ENCODE measurements at regions not wholly inside any gene's neighbourhood (a gene's known extent, or its start where the extent isn't known, plus 50 kb on each side); places are given as distances from the start of the nearest gene placed in this dataset.

- Histone ChIP-seq H4K8ac (ENCODE audit: low read depth, low read length) (no peak overlapping the region), H3K36me3 (ENCODE audit: control insufficient read depth, insufficient read depth, low read length) (no peaks in the 10 kb centered on the region), H3K79me1 (ENCODE audit: low read length) (no peaks in the 10 kb centered on the region), H2BK15ac (replicated peaks; ENCODE audit: low read depth) (no peak overlapping the region), H4K5ac (ENCODE audit: low read length) (no peak overlapping the region), H3K56ac (ENCODE audit: low read length) (no peak overlapping the region), H3K4me1 (ENCODE audit: control insufficient read depth, low read depth, low read length) (no peaks in the 10 kb centered on the region), H3K18ac (ENCODE audit: low read length) (no peak overlapping the region), H2BK120ac (ENCODE audit: low read depth, low read length) (no peak overlapping the region), H2BK5ac (ENCODE audit: low read length) (no peak overlapping the region), H3K9ac (ENCODE audit: low read length) (no peak overlapping the region), H3K27me3 (ENCODE audit: insufficient read depth, low read length, poor library complexity) (no peaks in the 10 kb centered on the region), H3K4ac (ENCODE audit: low read depth, low read length) (no peak overlapping the region), H3K27ac (ENCODE audit: low read depth, low read length) (no peak overlapping the region), H3K23ac (ENCODE audit: low read length) (no peak overlapping the region), H2AK5ac (ENCODE audit: low read length) (no peak overlapping the region), H3K4me2 (ENCODE audit: low read length) (no peak overlapping the region), H3K4me3 (ENCODE audit: low read length) (no peak overlapping the region), H3K79me2 (ENCODE audit: control insufficient read depth, insufficient read depth, low read length) (no peaks in the 10 kb centered on the region)
- no CpG with 5 or more reads among the region's 4 CpGs for WGBS (ENCODE audit: extremely low coverage, insufficient coverage, low lambda C conversion rate)
- no peak for DNase-seq
These were observed 418.9 kb upstream of the FANCL start for GRCh38 chr2:58660046-58660445.

- no peak overlapping the region for H4K5ac ChIP-seq (ENCODE audit: low read length)
- H3K9ac ChIP-seq (ENCODE audit: low read length): no peak overlapping the region
- H3K79me1 ChIP-seq (ENCODE audit: low read length): no peaks in the 10 kb centered on the region
- H2AK5ac ChIP-seq (ENCODE audit: low read length): no peak overlapping the region
- no peak overlapping the region for H4K8ac ChIP-seq (ENCODE audit: low read depth, low read length)
- no peak overlapping the region for H3K4me2 ChIP-seq (ENCODE audit: low read length)
- H2BK5ac ChIP-seq (ENCODE audit: low read length): no peak overlapping the region
- H3K27me3 ChIP-seq (ENCODE audit: insufficient read depth, low read length, poor library complexity): no peaks in the 10 kb centered on the region
- no peak overlapping the region for H2BK120ac ChIP-seq (ENCODE audit: low read depth, low read length)
- no peak overlapping the region for H3K23ac ChIP-seq (ENCODE audit: low read length)
- DNase-seq: no peak
- H3K18ac ChIP-seq (ENCODE audit: low read length): no peak overlapping the region
- H3K4me1 ChIP-seq (ENCODE audit: control insufficient read depth, low read depth, low read length): no peaks in the 10 kb centered on the region
- H3K56ac ChIP-seq (ENCODE audit: low read length): no peak overlapping the region
- no peak overlapping the region for H3K4ac ChIP-seq (ENCODE audit: low read depth, low read length)
- H3K27ac ChIP-seq (ENCODE audit: low read depth, low read length): no peak overlapping the region
- H3K36me3 ChIP-seq (ENCODE audit: control insufficient read depth, insufficient read depth, low read length): no peaks in the 10 kb centered on the region
- H3K79me2 ChIP-seq (ENCODE audit: control insufficient read depth, insufficient read depth, low read length): no peaks in the 10 kb centered on the region
- no peak overlapping the region for H2BK15ac ChIP-seq (replicated peaks; ENCODE audit: low read depth)
- H3K4me3 ChIP-seq (ENCODE audit: low read length): no peak overlapping the region
These were observed 414.0 kb upstream of the FANCL start for GRCh38 chr2:58655152-58655551.

GRCh38 chr2:58651930-58652329 lies 410.8 kb upstream of the FANCL start:
- H3K27ac ChIP-seq (ENCODE audit: low read depth, low read length): no peak overlapping the region
- H3K4ac ChIP-seq (ENCODE audit: low read depth, low read length): no peak overlapping the region

GRCh38 chr2:58650781-58651180 lies 409.7 kb upstream of the FANCL start:
- Histone ChIP-seq H3K4ac (ENCODE audit: low read depth, low read length) (no peak overlapping the region), H3K79me1 (ENCODE audit: low read length) (no peaks in the 10 kb centered on the region), H2AK5ac (ENCODE audit: low read length) (no peak overlapping the region), H3K4me1 (ENCODE audit: control insufficient read depth, low read depth, low read length) (no peaks in the 10 kb centered on the region), H3K23ac (ENCODE audit: low read length) (no peak overlapping the region), H3K56ac (ENCODE audit: low read length) (no peak overlapping the region), H3K4me3 (ENCODE audit: low read length) (no peak overlapping the region), H3K36me3 (ENCODE audit: control insufficient read depth, insufficient read depth, low read length) (no peaks in the 10 kb centered on the region), H3K79me2 (ENCODE audit: control insufficient read depth, insufficient read depth, low read length) (no peaks in the 10 kb centered on the region), H3K27ac (ENCODE audit: low read depth, low read length) (no peak overlapping the region), H4K5ac (ENCODE audit: low read length) (no peak overlapping the region), H2BK120ac (ENCODE audit: low read depth, low read length) (no peak overlapping the region), H2BK5ac (ENCODE audit: low read length) (no peak overlapping the region), H3K4me2 (ENCODE audit: low read length) (no peak overlapping the region), H3K18ac (ENCODE audit: low read length) (no peak overlapping the region), H4K8ac (ENCODE audit: low read depth, low read length) (no peak overlapping the region), H3K9ac (ENCODE audit: low read length) (no peak overlapping the region), H2BK15ac (replicated peaks; ENCODE audit: low read depth) (no peak overlapping the region), H3K27me3 (ENCODE audit: insufficient read depth, low read length, poor library complexity) (no peaks in the 10 kb centered on the region)
- no peak for DNase-seq
- no CpG with 5 or more reads among the region's 3 CpGs for WGBS (ENCODE audit: extremely low coverage, insufficient coverage, low lambda C conversion rate)

More at GRCh38 chr2:58651930-58652329, 410.8 kb upstream of the FANCL start:
- H3K23ac ChIP-seq (ENCODE audit: low read length): no peak overlapping the region
- H3K56ac ChIP-seq (ENCODE audit: low read length): no peak overlapping the region
- DNase-seq: no peak
- WGBS (ENCODE audit: extremely low coverage, insufficient coverage, low lambda C conversion rate): no CpG with 5 or more reads among the region's 5 CpGs
- H2BK15ac ChIP-seq (replicated peaks; ENCODE audit: low read depth): no peak overlapping the region
- no peak overlapping the region for H3K4me3 ChIP-seq (ENCODE audit: low read length)
- no peaks in the 10 kb centered on the region for H3K27me3 ChIP-seq (ENCODE audit: insufficient read depth, low read length, poor library complexity)
- H3K18ac ChIP-seq (ENCODE audit: low read length): no peak overlapping the region
- H2AK5ac ChIP-seq (ENCODE audit: low read length): no peak overlapping the region
- no peak overlapping the region for H3K4me2 ChIP-seq (ENCODE audit: low read length)
- H2BK5ac ChIP-seq (ENCODE audit: low read length): no peak overlapping the region
- no peaks in the 10 kb centered on the region for H3K36me3 ChIP-seq (ENCODE audit: control insufficient read depth, insufficient read depth, low read length)
- H2BK120ac ChIP-seq (ENCODE audit: low read depth, low read length): no peak overlapping the region
- no peaks in the 10 kb centered on the region for H3K79me2 ChIP-seq (ENCODE audit: control insufficient read depth, insufficient read depth, low read length)
- H3K79me1 ChIP-seq (ENCODE audit: low read length): no peaks in the 10 kb centered on the region
- H4K8ac ChIP-seq (ENCODE audit: low read depth, low read length): no peak overlapping the region
- H3K4me1 ChIP-seq (ENCODE audit: control insufficient read depth, low read depth, low read length): no peaks in the 10 kb centered on the region
- no peak overlapping the region for H3K9ac ChIP-seq (ENCODE audit: low read length)
- no peak overlapping the region for H4K5ac ChIP-seq (ENCODE audit: low read length)

- DNase-seq: no peak
- H2BK120ac ChIP-seq (ENCODE audit: low read depth, low read length): no peak overlapping the region
- no peak overlapping the region for H4K5ac ChIP-seq (ENCODE audit: low read length)
- H3K18ac ChIP-seq (ENCODE audit: low read length): no peak overlapping the region
- H3K79me2 ChIP-seq (ENCODE audit: control insufficient read depth, insufficient read depth, low read length): no peaks in the 10 kb centered on the region
- no CpG with 5 or more reads among the region's 2 CpGs for WGBS (ENCODE audit: extremely low coverage, insufficient coverage, low lambda C conversion rate)
- H3K4ac ChIP-seq (ENCODE audit: low read depth, low read length): no peak overlapping the region
- no peak overlapping the region for H3K4me3 ChIP-seq (ENCODE audit: low read length)
- no peak overlapping the region for H4K8ac ChIP-seq (ENCODE audit: low read depth, low read length)
- H3K27me3 ChIP-seq (ENCODE audit: insufficient read depth, low read length, poor library complexity): no peaks in the 10 kb centered on the region
- no peak overlapping the region for H3K27ac ChIP-seq (ENCODE audit: low read depth, low read length)
- no peak overlapping the region for H2BK15ac ChIP-seq (replicated peaks; ENCODE audit: low read depth)
- H2AK5ac ChIP-seq (ENCODE audit: low read length): no peak overlapping the region
- no peaks in the 10 kb centered on the region for H3K4me1 ChIP-seq (ENCODE audit: control insufficient read depth, low read depth, low read length)
- no peaks in the 10 kb centered on the region for H3K79me1 ChIP-seq (ENCODE audit: low read length)
- H3K56ac ChIP-seq (ENCODE audit: low read length): no peak overlapping the region
- H3K36me3 ChIP-seq (ENCODE audit: control insufficient read depth, insufficient read depth, low read length): no peaks in the 10 kb centered on the region
- H2BK5ac ChIP-seq (ENCODE audit: low read length): no peak overlapping the region
- no peak overlapping the region for H3K4me2 ChIP-seq (ENCODE audit: low read length)
- no peak overlapping the region for H3K9ac ChIP-seq (ENCODE audit: low read length)
- no peak overlapping the region for H3K23ac ChIP-seq (ENCODE audit: low read length)
These were observed 408.6 kb upstream of the FANCL start for GRCh38 chr2:58649756-58650155.

- no peak overlapping the region for H2BK5ac ChIP-seq (ENCODE audit: low read length)
- no peak overlapping the region for H3K4me3 ChIP-seq (ENCODE audit: low read length)
- no peak overlapping the region for H4K8ac ChIP-seq (ENCODE audit: low read depth, low read length)
- H4K5ac ChIP-seq (ENCODE audit: low read length): no peak overlapping the region
- DNase-seq: no peak
- no peak overlapping the region for H2BK120ac ChIP-seq (ENCODE audit: low read depth, low read length)
- H2AK5ac ChIP-seq (ENCODE audit: low read length): no peak overlapping the region
- no peaks in the 10 kb centered on the region for H3K79me1 ChIP-seq (ENCODE audit: low read length)
- H3K4ac ChIP-seq (ENCODE audit: low read depth, low read length): no peak overlapping the region
- H3K4me2 ChIP-seq (ENCODE audit: low read length): no peak overlapping the region
- H3K56ac ChIP-seq (ENCODE audit: low read length): no peak overlapping the region
- no peaks in the 10 kb centered on the region for H3K79me2 ChIP-seq (ENCODE audit: control insufficient read depth, insufficient read depth, low read length)
- no peak overlapping the region for H3K23ac ChIP-seq (ENCODE audit: low read length)
- no peak overlapping the region for H2BK15ac ChIP-seq (replicated peaks; ENCODE audit: low read depth)
- WGBS (ENCODE audit: extremely low coverage, insufficient coverage, low lambda C conversion rate): no CpG with 5 or more reads among the region's 4 CpGs
- H3K27ac ChIP-seq (ENCODE audit: low read depth, low read length): no peak overlapping the region
- H3K27me3 ChIP-seq (ENCODE audit: insufficient read depth, low read length, poor library complexity): no peaks in the 10 kb centered on the region
- no peak overlapping the region for H3K18ac ChIP-seq (ENCODE audit: low read length)
- H3K4me1 ChIP-seq (ENCODE audit: control insufficient read depth, low read depth, low read length): peaks cover 3% of the 10 kb centered on the region
- no peak overlapping the region for H3K9ac ChIP-seq (ENCODE audit: low read length)
- no peaks in the 10 kb centered on the region for H3K36me3 ChIP-seq (ENCODE audit: control insufficient read depth, insufficient read depth, low read length)
These were observed 403.9 kb upstream of the FANCL start for GRCh38 chr2:58645017-58645416.

All from mesendoderm (in vitro differentiated cells).